ENCODE measurements at regions not wholly inside any gene's neighbourhood (a gene's known extent, or its start where the extent isn't known, plus 50 kb on each side); places are given as distances from the start of the nearest gene placed in this dataset.

DNA sequence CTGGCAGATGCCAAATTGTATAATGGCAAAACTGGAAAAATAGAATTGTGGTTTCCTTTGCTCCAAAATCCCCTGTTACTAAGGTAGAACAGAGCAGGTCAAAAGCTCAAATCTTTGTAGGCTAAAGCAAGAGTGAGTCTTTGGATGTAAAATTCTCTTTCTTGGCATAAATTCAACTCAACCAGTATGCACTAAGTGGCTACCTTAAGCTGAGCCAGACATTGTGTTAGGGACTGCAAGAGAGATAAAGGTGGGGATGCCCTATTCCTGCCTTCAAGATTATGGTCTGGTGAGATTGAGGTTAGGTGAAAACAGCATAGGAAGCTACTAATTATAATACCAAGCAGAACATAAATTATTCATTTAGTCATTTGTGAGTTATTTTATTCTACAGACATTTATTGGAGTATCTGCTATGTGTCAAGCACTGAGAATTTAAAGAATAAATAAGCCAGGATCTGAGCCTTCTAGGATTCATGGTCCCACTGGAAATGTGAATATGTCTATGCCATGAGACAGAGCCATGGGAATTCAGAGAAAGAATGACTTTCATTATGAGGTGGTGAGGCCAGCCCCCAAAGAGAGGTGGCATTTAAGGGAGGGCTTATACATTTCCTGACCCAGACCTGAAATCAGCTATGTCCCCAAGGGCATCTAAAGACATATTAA, 198.0 kb upstream of the NCKAP5 start:
- DNase-seq (ENCODE audit: low read depth in 2 of 3, low spot score in 2 of 3): no peak

DNA sequence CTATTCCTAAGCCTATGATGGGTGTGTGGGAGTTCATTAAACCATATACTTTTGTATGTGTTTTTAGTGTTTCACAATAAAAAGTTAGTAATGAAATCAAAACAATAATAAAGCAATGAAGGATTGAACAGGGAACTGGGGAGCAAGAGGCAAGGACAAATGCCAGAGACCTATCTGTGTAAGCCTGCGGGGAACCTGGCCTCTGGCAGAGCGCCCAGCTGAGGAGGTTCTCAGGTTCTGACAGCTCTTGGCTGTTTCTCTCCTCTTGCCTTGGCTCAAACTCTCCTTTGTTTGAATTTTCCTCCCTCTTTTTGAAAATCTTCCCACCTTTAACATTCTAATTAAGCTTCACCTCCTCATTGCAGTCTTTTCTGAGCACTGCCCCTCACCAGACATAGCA, 200.0 kb upstream of the NCKAP5 start:
- DNase-seq (ENCODE audit: low read depth in 2 of 3, low spot score in 2 of 3): no peak

DNA sequence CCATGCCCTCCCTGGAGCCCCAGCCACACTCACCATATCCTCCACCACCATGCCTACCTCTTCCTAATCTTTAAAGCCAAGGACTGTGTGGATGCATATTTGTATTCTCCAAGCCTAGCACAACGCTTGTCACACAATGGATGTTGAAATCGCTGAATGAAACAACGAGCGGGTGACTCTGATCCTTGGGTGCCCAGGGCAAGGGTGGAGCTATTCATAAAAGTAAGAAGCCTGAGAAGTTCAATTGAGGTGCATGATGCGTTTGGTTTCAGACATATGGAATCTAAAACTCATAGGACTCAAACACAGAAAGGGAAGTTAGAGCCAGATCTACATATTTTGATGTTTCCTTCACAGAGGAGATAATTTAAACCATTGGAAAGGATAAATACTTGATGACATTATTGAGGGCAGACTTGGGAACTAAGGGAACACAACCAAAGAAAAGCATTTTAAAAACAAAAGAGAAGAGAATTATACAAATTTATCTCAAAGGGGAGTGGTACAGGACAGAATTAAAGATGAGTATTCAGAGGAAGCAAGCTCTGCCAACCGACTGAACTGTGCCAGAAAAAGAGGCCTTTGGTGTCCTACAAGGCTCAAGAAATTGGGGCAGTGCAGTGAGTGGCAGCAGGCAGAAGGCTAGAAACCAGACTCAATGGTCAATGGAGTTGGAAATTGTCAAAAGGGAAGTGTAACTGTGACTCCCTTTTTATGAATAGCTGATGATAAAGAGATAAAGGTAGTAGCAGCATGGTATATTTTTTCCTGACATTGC, 200.6 kb upstream of the NCKAP5 start:
- DNase-seq (ENCODE audit: low read depth in 2 of 3, low spot score in 2 of 3): no peak

DNA sequence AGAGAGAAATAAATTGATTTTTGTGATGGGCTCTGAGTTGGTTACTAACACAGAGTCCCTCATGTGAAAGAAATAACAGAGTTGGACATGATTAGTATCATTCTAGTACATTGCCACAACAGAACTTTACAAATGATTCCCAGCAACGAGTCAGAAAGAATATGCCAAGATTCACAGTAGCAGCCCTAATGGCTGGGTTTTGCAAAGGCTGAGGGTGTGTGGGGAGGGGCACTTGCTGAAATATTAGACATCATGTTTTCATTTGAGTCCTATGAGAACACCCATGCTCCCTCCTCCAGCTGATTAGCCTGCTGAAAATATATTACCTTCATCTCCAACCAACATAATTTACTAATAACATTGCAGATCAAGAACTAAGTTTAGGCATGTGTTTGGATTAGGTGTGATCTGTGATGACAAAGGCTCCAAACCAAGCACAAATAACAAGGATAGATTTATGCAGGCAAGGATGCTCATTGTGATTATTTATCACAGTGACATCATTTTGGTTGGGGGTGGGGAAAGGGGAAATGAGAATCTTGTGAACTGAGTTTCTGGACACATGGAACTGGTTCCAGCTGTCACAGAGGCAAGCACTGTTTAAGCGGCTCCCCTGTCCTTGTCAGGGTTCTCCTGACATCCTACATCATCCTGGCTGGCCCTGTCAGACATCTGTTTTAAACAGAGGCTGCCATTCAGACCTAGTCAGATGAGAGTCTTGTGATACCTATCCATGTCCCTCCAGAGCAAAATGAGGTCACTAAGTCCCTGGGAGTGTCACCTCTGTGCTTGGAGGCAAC, 205.8 kb upstream of the NCKAP5 start:
- no peak for DNase-seq (ENCODE audit: low read depth in 2 of 3, low spot score in 2 of 3)

DNA sequence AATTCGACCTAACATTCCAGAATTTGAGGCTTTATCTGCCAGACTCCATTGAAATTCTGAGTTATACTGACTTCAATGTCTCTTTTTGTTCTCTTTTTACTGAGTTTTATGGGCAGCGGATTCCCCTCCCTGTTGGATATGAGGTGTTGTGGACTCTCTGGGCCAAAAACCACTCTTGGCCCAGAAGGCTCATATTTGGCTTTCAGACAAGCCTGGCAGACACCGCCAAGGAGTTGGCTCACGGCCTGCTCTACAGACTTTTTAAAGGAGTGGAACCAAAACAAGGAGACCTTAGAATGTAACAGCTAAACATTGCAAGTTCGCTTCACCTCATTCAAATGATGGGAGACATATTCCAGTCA, 206.4 kb upstream of the NCKAP5 start:
- no peak for DNase-seq (ENCODE audit: low read depth in 2 of 3, low spot score in 2 of 3)

DNA sequence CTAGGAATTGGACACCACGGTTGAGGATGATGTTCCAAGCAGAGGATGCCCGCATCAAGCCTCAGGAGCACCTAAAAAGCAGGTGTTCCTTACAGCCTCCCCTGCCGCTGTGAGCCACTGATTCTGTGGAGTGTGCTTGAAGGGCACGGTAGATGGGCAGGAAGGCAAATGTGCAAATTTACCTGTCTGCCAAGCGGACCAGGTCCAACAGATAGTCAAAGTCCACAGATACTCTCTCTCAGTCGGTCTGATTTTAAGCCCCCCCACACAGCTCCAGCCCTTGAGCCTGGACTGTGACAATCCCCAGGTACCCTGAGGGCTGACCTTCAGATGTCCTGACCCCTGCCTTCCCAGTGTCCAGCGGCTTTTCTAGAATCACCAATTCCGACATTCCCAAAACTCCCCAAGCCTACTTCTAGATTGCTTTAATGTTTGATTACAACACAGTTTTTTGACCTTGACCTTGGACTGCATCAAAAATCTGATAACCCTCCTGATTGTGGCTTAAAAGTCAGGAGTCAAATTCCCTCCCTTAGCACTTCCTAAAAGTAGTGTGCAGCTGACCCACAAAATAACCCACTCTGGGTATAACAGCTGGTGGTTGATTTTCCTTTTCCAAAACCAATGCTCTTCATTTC, 208.8 kb upstream of the NCKAP5 start:
- DNase-seq (ENCODE audit: low read depth in 2 of 3, low spot score in 2 of 3): no peak

DNA sequence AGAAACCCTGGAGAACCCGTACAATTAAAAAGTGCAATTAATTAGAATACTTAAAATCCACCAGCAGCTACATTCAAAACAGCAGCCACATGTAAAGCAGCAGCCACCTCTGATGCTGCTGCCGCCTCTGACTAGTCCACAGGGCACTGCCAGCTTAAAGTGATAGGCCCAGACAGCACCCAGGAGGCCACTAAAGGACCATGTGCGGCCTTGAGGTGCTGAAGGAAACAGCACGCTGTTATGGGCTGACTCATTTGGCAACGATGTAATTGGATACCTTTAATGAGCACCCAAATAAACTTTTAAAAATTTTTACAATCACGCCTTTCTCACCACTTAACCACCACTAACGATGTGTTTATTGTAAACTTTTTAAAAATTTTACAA, 209.3 kb upstream of the NCKAP5 start:
- DNase-seq (ENCODE audit: low read depth in 2 of 3, low spot score in 2 of 3): no peak

DNA sequence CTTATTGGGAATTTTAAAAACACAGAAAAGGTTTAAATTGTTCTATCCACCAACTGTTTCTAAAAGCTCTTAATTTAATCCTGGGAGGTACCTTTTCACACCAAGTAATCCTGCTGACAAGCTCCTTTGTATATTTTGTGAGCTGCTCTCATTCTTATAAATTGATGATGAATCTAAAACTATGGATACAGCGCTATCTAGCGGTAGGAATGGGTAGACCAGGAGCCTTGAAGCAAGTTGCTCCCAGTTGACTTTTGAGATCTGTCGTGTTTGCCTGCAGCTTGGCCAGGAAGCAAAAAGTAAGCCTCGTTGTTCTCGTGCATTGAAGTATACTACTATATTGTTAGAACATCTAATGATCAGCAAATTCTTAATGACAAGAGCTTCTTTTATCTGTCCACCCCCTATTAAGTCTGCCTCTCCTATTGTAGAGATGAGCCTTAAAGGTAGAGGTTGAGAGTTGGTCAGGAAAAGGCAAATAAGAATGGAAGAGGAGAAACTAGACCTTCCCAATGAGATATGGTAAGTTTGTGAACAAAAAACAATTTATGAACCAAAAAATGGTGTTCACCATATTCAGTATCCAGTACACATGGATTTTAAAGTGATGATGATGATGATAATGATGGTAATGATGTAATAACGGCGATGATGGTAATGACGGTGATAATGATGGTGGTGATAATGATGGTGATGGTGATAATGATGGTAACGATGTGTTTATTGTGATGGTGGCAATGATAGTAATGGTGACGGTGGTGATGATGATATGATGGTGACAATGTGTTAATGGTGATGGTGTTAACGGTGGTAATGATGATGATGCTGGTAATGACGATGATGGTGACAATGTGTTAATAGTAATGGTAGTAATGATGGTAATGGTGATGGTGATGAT, 212.1 kb upstream of the NCKAP5 start:
- DNase-seq (ENCODE audit: low read depth in 2 of 3, low spot score in 2 of 3): no peak

DNA sequence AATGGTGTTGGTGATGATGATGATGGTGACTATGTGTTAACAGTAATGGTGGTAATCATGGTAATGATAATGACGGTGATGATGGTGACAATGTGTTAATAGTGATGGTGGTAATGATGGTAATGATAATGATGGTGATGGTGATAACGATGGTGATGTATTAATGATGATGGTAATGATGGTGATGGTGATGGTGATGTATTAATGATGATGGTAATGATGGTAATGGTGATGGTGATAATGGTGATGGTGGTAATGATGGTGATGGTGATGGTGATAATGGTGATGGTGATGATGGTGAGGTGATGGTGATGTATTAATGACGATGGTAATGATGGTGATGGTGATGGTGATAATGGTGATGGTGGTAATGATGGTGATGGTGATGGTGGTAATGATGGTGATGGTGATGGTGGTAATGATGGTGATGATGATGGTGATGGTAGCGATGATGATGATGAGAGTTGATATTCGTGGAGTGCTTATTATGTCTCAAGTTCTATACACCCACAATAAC, 212.8 kb upstream of the NCKAP5 start:
- DNase-seq (ENCODE audit: low read depth in 2 of 3, low spot score in 2 of 3): no peak

DNA sequence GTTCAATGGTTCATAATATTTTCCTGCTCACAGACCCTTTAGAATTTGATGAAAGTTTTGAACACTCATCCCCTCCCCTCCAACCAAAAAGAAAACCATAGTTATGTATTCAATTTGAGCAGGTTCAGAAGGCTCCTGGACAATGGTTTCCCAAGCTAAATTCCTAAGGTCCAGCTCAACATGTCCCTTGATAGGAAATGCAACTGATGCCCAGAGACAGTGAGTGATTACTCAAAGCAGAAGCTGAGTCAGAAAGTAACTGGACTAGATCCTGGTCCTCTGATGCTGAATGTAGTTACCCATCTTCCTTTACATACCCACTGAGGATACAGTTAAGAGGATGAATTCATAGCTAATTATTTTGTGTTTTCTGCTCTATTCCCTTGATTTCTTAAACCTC, 218.9 kb upstream of the NCKAP5 start:
- no peak for DNase-seq (ENCODE audit: low read depth in 2 of 3, low spot score in 2 of 3)

DNA sequence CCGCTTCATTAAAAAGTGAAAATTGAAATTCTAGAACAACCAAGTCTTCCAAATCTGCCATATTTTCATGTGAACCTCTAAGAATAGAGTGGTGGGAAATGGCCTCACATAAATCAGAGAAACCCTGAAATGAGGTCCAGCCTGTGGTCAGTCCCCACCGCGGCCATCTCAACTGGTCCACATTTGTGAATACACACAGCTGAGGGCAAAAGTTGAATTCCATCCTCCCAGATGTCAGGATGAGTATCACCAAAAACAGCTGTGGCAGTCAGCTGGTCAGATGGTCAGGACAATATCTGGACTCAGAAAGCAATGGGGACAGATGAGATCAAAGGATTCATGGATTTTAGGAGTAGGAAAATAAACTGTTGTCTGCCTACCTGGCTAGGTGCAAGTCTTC, 219.4 kb upstream of the NCKAP5 start:
- no peak for DNase-seq (ENCODE audit: low read depth in 2 of 3, low spot score in 2 of 3)

DNA sequence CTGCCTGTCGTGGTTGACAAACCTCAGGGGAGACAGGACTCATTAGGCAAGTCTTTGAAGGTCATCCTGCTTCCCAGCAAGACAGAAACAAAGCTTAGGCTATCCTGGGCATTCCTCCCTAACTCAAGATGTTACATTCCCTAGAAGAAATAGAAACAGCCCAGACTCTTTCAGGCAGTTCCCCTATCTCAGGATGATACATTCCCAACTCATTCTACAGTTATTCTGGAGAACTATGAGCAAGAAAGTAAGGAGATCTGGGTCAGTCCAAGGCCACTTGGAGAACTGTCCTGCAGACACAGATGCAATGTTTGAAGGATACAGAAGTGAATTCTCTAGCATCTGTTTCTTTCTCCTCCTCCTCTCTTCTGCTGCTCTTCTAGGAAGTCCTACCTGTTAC, 220.1 kb upstream of the NCKAP5 start:
- no peak for DNase-seq (ENCODE audit: low read depth in 2 of 3, low spot score in 2 of 3)

DNA sequence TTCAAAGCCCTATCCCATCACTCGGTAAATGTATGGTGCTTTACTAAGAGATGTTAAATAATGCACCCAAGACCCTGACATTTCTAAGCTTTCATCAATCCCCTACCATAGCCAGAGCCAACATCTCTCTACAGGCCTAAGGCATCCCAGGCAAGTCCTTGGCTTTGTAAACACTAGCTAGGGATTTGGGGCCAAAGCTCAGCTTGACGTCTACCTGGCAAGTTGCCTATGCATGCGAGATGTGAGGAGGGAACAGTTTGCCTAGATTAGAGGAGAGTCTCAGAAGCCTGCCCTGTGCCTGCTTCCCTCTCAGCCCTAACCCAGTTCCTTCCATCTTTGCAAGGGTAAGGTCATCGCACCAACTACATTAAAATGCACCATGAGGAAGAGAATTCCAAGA, 221.5 kb upstream of the NCKAP5 start:
- DNase-seq (ENCODE audit: low read depth in 2 of 3, low spot score in 2 of 3): no peak

DNA sequence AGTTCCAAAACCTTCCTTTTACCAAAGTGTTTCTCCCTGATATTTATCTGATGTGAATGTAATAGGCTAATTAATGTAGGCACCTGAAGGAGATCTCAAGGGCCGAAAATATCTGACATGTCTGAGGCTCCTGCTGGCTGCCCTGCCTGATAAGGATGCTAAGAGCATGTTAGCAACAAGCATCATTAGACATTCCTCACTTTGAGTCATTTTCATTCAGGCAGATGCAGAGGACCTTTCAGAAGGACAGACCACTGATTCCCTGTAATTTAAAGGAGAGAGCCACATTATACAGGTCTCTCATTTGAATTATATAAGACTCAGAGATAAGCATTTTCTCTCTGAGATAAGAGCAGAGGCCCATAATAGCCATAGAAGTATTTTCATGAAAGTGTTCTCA, 222.4 kb upstream of the NCKAP5 start:
- no peak for DNase-seq (ENCODE audit: low read depth in 2 of 3, low spot score in 2 of 3)

DNA sequence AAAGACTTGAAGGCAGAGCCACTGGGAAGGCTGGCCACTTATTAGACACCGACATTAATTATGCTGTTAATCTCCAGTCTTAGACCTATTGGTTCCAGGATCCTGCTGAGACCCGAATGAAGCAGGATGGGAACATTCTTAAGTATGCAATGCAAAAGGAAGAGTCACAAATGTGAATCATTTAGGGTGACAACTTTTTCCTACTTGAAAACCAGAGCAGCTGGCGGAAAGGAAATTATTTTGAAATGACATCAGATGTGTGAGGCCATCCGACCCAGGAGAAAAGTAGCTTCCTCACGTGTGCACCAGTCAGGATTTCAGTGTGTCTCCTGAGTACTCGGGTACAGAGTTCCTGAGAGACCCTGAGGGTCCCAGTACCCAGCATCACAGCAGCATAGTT, 222.9 kb upstream of the NCKAP5 start:
- DNase-seq (ENCODE audit: low read depth in 2 of 3, low spot score in 2 of 3): no peak

DNA sequence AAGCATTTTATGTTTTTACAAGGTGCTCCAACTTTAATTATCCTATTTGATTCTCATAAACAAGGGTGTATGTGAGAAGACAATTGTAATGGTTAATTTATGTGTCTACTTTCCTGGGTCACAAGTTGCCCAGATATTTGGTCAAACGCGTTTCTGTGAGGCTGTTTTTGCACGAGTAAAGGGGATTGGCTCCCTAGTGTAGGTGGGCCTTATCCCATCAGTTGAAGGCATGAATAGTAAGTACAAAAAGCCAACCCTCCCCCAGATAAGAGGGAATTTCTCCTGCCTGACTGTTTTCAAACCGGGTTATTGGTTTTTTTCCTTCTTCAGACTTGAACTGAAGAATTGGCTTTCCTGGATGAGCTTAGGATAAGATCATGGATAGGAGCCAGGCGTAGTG, 224.0 kb upstream of the NCKAP5 start:
- no peak for DNase-seq (ENCODE audit: low read depth in 2 of 3, low spot score in 2 of 3)

DNA sequence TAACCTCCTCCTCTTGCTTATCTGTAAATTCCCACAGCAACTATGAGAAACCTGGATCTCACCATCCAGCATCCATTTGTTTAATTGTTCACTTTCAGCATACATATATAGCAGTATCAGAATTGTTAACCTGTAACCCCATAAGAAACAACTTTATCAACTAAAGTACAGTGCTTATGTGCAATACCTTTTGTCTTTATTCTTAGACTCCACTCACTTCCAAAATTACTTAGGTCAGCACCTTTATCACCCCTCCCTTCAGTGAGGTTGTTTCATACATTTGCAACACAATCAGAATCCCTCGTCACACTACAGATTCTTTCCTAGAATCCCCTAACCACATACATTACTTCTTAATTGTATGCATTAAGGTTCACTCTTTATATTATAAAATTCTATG, 225.9 kb upstream of the NCKAP5 start:
- no peak for DNase-seq (ENCODE audit: low read depth in 2 of 3, low spot score in 2 of 3)

DNA sequence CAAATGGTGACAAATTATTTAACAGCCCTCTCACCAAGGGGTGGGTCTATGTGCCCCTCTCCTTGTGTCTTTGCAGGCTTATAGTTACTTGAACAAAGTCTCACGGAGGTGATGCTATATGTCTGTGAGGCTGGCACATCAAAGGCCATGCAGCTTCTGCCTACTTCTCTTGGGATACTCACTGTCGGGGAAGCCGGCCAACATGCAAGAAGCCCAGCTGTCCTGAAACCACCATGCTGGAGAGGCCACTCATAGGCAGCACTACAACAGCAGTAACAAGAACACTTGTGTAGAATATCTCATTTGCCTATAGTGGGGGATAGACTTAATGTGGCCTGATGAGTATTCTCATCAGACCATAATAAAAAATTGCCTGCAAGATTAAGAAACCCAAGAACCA, 233.7 kb upstream of the NCKAP5 start:
- DNase-seq (ENCODE audit: low read depth in 2 of 3, low spot score in 2 of 3): no peak

DNA sequence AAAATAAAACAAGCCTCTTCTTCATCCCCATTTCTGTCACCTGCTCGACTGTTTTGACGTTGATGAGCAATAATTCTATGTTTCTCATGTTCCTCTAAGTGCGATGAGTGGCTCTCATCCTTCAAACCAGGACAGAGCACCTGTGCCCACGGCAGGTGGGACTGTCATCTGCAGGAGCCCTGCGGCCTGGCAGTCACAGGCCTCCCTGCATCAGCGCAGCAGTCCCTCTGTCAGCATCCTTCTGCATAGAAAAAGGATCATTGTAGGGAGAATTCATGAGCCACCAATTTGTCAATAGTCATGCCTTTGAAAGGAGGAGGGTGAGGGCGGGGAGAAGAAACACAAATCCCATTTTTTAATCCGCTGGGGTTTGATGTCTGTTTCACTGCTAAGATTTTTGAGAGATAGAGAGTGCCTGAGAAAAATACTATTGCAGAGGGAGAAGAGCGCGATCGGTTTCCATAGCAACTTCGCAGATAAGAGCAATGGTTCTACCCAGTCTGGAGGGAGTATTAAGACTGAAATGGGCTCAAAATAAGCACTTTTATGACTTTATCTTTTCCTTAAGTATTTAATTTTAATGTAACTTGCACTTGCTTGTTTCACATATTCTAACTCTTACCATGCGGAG, 234.3 kb upstream of the NCKAP5 start:
- DNase-seq (ENCODE audit: low read depth in 2 of 3, low spot score in 2 of 3): no peak

DNA sequence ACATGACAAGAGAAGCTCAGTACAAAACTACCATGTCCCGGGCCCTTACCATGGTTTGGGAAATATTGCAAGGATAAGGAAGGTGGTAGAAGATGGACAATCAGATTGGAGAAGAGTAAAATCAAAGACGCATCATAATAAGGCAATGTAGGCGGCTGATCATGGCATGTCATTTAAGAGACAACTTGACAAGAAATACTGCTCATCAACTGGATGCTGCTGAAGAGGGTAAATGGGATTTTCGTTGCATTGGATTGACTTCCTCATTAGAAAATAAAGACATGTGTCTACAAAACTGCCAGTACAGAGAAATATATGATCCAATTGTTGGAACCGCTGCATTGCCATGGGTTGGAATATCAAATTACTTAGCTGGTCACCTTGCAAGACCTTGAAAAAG, 238.3 kb upstream of the NCKAP5 start:
- DNase-seq (ENCODE audit: low read depth in 2 of 3, low spot score in 2 of 3): no peak
